NB4 (cell line): ENCODE measurements at regions not wholly inside any gene's neighbourhood (a gene's known extent, or its start where the extent isn't known, plus 50 kb on each side); places are given as distances from the start of the nearest gene placed in this dataset.

Source experiments
- CTCF ChIP-seq: IDR thresholded peaks from one replicate; pipeline ENCODE4 v1.5.1; 2012; ENCODE audit warnings: low read depth, low read length
- MAX ChIP-seq: IDR thresholded peaks from 2 replicates; pipeline ENCODE4 v1.6.1; 2011; ENCODE audit warnings: low read depth, low read length
- MYC ChIP-seq: IDR thresholded peaks from 2 replicates; pipeline ENCODE4 v1.6.1; 2011; ENCODE audit warnings: low read depth, low read length
- POLR2A ChIP-seq: IDR thresholded peaks from 2 replicates; pipeline ENCODE4 v1.6.1; 2011; ENCODE audit warnings: mild to moderate bottlenecking; ENCODE audit not compliant: insufficient read length; ENCODE audit errors: extremely low read depth

- TF ChIP-seq POLR2A (no peak), CTCF (no peak), MYC (no peak), MAX (no peak)
Measured at GRCh38 chr20:39277185-39277584, 315.0 kb downstream of the DHX35 start.
